ENCODE measurements at regions not wholly inside any gene's neighbourhood (a gene's known extent, or its start where the extent isn't known, plus 50 kb on each side); places are given as distances from the start of the nearest gene placed in this dataset.

- no peak for DNase-seq (ENCODE audit: low read depth)
- TF ChIP-seq CTCF (IDR thresholded peaks at IDR 0.05; ENCODE audit: control insufficient read depth, extremely low read depth, insufficient read depth): no peak
- no peak overlapping the region for H3K4me3 ChIP-seq (ENCODE audit: low read depth, low read length)
Observed at GRCh38 chrX:10329984-10330383, 173.2 kb downstream of the CLCN4 start.

- H3K4me3 ChIP-seq (ENCODE audit: low read depth, low read length): no peak overlapping the region
- no peak for TF ChIP-seq CTCF (IDR thresholded peaks at IDR 0.05; ENCODE audit: control insufficient read depth, extremely low read depth, insufficient read depth)
- DNase-seq (ENCODE audit: low read depth): no peak
Observed at GRCh38 chrX:10341309-10341708, 184.5 kb downstream of the CLCN4 start.

- TF ChIP-seq CTCF (IDR thresholded peaks at IDR 0.05; ENCODE audit: control insufficient read depth, extremely low read depth, insufficient read depth): no peak
- no peak for DNase-seq (ENCODE audit: low read depth)
- no peak overlapping the region for H3K4me3 ChIP-seq (ENCODE audit: low read depth, low read length)
Observed at GRCh38 chrX:10350221-10350620, 193.4 kb downstream of the CLCN4 start.

GRCh38 chrX:10350981-10351380 is 194.2 kb downstream of the CLCN4 start:
- no peak for DNase-seq (ENCODE audit: low read depth)

GRCh38 chrX:10352536-10352935 is 195.8 kb downstream of the CLCN4 start:
- no peak overlapping the region for H3K4me3 ChIP-seq (ENCODE audit: low read depth, low read length)
- DNase-seq (ENCODE audit: low read depth): peak; percentile 1
- no peak for TF ChIP-seq CTCF (IDR thresholded peaks at IDR 0.05; ENCODE audit: control insufficient read depth, extremely low read depth, insufficient read depth)

More at GRCh38 chrX:10350981-10351380, 194.2 kb downstream of the CLCN4 start:
- no peak for TF ChIP-seq CTCF (IDR thresholded peaks at IDR 0.05; ENCODE audit: control insufficient read depth, extremely low read depth, insufficient read depth)
- H3K4me3 ChIP-seq (ENCODE audit: low read depth, low read length): no peak overlapping the region

- TF ChIP-seq CTCF (IDR thresholded peaks at IDR 0.05; ENCODE audit: control insufficient read depth, extremely low read depth, insufficient read depth): no peak
- no peak overlapping the region for H3K4me3 ChIP-seq (ENCODE audit: low read depth, low read length)
- DNase-seq (ENCODE audit: low read depth): no peak
Observed at GRCh38 chrX:10356979-10357378, 200.2 kb downstream of the CLCN4 start.

- H3K4me3 ChIP-seq (ENCODE audit: low read depth, low read length): no peak overlapping the region
- TF ChIP-seq CTCF (IDR thresholded peaks at IDR 0.05; ENCODE audit: control insufficient read depth, extremely low read depth, insufficient read depth): no peak
- no peak for DNase-seq (ENCODE audit: low read depth)
Observed at GRCh38 chrX:10358958-10359357, 202.2 kb downstream of the CLCN4 start.
